NCI-H82 treated with DMSO at 0.1 percent for 48 hours (cell line): ENCODE measurements at regions not wholly inside any gene's neighbourhood (a gene's known extent, or its start where the extent isn't known, plus 50 kb on each side); places are given as distances from the start of the nearest gene placed in this dataset.

Source experiments
- DNase-seq: peaks from one replicate; lab custom pipeline; 2025; ENCODE audit not compliant: unreplicated experiment; lab: John Stamatoyannopoulos, UW

DNA sequence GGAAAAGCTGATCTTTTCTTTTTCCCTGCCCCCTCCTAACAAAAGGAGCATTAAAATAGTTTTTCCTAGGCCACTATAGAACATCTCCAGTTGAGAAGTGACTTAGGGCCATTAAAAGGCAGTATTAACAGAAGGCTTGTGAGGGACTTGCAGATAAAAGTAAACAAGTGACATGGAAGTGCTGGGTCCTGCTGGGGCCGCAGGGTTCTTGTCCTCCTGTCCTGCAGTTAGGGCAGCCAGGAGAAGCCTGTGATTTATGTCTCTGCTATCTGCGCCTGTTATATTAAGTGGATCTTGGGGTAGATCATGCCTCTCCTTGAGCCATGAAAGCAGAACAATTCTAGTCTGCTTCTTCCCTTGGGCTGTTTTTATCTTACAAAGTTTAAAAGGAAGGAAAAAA is 271.4 kb upstream of the C11orf87 start:
- no peak for DNase-seq

- DNase-seq, result no peak
Observed at GRCh38 chr11:109153836-109154235, 268.2 kb upstream of the C11orf87 start.

- no peak for DNase-seq
Observed at GRCh38 chr11:109155291-109155690, 266.7 kb upstream of the C11orf87 start.

DNA sequence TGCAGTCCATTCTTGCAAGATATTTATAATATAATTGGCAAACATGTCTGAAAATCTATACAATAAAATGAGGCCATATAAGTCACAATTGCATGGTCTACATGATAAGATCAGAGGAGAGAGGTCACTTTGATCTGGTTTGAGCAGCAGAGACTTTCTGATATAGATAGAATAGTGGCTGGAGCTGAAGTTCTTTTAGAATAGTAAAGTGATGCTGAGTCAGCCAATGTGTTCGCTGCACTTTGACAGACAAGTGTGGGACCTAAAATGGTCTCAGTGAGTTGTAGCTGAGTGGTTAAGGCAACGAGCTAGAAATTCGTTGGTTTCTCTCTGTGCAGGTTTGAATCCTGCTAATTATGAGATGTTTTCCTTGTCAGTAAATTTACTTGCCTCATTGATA is 257.0 kb upstream of the C11orf87 start:
- no peak for DNase-seq

GRCh38 chr11:109166441-109166840 is 255.5 kb upstream of the C11orf87 start:
- no peak for DNase-seq

- no peak for DNase-seq
Observed at GRCh38 chr11:109173504-109173903, 248.5 kb upstream of the C11orf87 start.

DNA sequence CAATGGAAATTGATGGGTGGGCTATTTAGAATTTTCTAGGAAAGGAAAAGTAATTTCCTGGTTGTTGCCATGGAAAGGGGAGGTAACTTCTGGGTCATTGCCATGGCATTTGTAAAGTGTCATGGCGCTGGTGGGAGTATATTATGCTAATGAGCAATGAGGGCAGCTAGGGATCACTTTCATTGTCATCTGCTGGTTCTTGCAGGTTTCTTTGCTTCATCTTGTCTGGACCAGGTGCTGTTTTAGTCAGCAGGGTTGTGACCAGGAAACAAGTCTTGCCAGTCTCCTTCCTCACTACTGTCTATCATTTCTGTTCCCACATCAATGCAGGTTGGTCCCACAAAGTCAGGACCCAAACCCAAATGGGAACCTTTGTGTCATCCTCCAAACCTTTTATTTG is 237.6 kb upstream of the C11orf87 start:
- DNase-seq, result no peak

DNA sequence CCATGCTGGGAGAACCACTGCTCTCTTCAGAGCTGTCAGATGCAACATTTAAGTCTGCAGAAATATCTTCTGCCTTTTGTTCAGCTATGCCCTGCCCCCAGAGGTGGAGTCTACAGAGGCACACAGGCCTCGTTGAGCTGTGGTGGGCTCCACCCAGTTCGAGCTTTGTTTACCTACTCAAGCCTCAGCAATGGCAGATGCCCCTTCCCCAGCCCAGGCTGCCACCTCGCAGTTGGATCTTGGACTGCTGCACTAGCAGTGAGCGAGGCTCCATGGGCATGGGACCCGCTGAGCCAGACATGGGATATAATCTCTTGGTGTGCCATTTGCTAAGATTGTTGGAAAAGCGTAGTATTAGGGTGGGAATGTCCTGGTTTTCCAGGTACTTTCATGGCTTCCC is 229.1 kb upstream of the C11orf87 start:
- no peak for DNase-seq

- DNase-seq, result no peak
Observed at GRCh38 chr11:109193880-109194279, 228.1 kb upstream of the C11orf87 start.

GRCh38 chr11:109196016-109196415 is 226.0 kb upstream of the C11orf87 start:
- DNase-seq, result no peak

GRCh38 chr11:109197656-109198055 is 224.3 kb upstream of the C11orf87 start:
- no peak for DNase-seq

DNA sequence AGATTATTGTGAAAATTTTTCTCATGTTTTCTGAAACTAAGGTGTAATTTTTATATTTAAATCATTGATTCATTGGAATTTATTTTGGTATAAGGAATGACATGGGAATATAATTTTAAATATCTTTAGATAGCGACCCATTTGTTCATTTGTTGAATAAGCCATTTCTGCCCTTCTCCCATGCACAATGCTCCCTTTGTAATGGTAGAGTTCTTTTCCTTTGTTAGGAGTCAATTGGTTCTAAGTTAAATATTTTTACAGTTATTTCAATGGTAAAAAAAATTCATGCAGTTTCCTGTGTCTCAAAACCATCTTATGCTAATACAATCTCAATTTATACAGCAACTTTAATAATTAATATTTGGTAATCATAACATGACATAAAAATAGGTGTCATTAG is 218.8 kb upstream of the C11orf87 start:
- no peak for DNase-seq

DNA sequence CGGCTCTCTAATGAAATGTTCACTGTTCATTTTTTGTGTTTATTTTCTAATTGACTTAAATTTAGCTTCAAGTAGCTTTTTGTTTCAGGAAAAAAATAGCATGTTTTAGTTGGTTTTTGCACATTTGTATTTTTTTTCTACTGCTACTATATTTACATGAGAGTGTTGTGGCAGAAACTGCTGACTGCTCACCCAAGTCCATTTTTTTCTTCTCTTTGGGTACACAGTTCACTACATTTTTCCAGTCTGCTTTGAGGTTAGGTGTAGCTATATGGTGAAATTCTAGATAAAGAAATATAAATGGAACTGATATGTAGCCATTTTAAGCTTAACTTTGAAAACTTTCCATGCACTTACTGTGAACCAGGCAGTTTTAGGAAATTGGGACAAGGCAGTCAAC is 216.7 kb upstream of the C11orf87 start:
- DNase-seq, result no peak

- DNase-seq, result no peak
Observed at GRCh38 chr11:109208121-109208520, 213.9 kb upstream of the C11orf87 start.

DNA sequence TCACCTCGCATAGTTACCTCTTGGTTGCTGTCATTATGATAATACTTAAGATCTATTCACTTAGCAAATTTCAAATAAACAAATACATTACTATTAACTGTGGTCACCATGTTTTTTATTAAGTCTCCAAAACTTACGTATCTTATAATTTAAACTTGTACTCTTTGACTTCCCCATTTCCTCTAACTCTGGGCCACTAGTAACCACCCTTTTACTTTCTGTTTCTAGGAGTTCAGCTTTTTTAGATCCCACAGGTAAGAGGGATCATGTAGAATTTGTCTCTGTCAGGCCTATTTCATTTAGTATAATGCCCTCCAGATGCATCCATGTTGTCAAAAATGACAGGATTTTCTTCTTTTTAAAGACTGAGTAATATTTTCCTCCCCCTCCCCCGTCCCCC is 212.4 kb upstream of the C11orf87 start:
- DNase-seq, result no peak

- no peak for DNase-seq
Observed at GRCh38 chr11:109221190-109221589, 200.8 kb upstream of the C11orf87 start.

DNA sequence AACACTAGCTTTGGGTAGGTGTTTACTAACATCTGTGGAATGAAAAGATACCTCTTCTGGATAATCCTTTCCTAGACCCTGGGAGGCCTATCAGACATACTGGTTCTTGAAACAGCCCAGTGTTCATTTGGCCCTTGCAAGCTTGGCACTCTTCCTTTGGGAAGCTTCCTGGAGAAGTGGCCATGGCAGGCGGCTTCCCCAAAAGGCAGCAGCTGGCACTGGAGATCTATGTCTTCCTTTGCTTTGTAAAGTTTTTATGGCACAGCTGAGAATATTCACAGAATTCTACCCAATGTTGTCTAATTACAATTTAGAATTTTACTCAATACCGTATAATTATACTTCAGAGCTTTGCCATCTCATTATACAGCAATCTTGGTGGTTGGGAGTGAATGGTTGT is 199.2 kb upstream of the C11orf87 start:
- DNase-seq, result no peak

- no peak for DNase-seq
Observed at GRCh38 chr11:109223451-109223850, 198.5 kb upstream of the C11orf87 start.

DNA sequence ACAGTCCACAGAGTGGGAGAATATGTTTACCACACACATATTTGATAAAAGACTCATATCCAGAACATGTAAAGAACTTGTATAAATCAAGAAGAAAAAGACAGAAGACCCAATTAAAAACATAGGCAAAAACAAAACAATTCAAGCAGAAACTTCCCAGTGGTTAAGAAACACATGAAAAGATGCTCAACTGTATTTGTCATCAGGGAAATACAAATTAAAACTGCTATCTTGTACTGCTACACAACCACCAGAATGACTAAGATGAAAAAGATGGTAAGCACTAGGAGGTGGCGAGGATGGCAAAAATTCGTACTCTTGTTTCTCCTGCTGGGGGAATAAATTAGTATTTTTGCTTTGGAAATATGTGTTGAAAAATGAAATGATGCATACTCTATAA is 192.3 kb upstream of the C11orf87 start:
- DNase-seq, result no peak

- DNase-seq, result no peak
Observed at GRCh38 chr11:109236188-109236587, 185.8 kb upstream of the C11orf87 start.

DNA sequence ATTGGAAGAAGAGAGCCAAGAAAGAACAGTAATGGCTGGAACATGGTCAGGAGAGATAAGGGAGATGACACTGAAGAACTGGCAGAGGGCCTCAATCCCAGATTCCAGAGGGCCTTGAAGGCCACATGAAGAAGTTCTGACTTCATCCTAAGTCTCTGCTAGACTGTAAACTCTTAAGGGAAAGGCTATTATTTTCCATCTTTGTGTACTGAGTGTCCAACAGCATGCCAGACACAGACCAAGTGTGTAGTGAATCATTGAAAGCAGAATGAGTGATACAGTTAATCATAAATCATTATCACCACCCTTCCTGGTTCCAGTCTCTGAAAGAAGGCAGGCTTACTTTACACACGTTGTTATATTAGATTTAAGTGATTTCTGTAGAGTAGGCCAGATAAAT is 185.3 kb upstream of the C11orf87 start:
- DNase-seq, result no peak

GRCh38 chr11:109237636-109238035 is 184.4 kb upstream of the C11orf87 start:
- DNase-seq, result no peak

DNA sequence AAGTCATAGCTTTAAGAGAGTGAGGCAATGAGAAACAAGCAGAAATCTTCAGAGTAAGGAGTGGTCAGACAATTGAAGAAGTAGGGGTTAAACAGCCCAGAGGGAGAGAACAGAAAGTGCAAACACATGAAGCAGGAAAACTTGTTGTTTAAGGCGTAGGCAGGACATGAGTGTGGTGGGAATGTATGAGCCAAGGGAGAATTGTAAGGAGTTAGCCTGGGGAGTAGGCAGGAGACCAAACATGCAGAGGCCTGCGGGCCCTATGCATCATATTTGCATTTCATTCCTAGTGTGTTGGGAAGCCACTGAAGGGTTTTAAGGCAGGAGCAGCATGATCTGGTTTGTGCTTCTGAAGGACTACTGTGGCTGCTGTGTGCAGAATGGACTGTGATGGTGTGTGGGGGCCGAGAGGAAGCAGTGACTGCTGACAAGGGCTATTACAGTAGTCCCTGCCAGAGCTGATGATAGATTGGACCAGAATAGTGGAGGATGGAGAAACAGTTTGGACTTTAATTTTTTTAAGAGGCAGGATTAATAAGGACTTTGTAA is 179.9 kb upstream of the C11orf87 start:
- DNase-seq, result no peak

DNA sequence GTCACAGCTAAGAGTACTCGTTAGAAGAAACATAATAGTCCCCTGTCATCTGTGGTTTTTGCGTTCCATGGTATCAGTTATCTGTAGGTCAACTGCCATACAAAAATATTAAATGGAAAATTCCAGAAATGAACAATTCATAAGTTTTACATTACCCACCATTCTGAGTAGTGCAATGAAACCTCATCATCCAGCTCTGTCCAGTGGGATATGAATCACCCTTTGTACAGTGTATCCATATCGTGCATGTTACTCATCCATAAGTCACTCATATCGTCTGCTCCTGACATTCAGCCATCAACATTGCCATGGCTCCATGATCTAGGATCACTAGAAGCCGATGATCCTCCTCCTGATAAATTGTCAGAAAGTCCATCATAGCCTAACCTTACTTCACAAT is 174.9 kb upstream of the C11orf87 start:
- DNase-seq, result no peak
